ENCODE measurements at regions not wholly inside any gene's neighbourhood (a gene's known extent, or its start where the extent isn't known, plus 50 kb on each side); places are given as distances from the start of the nearest gene placed in this dataset.

DNA sequence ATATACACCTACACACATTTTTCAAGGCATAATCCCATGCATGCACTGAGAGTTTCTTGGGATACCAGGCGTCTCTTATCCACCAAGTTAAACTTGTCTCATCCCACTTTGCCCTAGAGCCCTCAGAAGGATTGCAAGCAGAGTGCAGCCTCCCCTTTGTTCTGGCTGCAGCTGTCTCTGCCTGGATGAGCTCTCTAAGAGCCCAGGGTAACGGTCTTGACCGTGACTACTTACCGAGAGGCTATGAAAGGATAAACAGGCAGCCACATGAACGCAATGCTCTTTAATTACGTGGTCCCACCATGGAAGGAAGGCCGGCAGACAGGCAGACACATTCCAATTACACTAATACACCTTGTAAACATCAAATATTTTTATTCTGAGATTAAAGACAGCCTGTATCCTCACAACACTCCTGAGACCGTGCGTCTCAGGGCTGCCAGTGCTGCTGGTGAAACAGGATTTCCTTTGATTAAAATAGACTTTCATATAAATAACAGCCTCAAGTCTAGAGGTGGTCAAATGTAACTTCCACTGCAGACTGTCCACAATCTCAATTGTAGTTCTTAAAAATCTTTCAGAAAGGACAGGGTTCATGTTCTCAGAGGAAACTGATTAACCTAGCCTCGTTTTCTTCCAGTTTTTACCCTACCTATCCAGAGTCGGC, 210.0 kb upstream of the PRDM1 start:
- TF ChIP-seq CTCF (IDR thresholded peaks at IDR 0.05) (no peak), POLR2A (IDR thresholded peaks at IDR 0.05) (no peak)
